WERI-Rb-1 (cell line): ENCODE measurements at regions not wholly inside any gene's neighbourhood (a gene's known extent, or its start where the extent isn't known, plus 50 kb on each side); places are given as distances from the start of the nearest gene placed in this dataset.

Source experiments
- DNase-seq: peaks from one replicate; pipeline ENCODE4 v3.0.0-alpha.2; 2020
- H3K27ac ChIP-seq: fragments of 250-450 bp; sonication (Bioruptor Pico); 2 replicates; pipeline ENCODE4 v1.5.1; 2020; ENCODE audit warnings: mild to moderate bottlenecking, moderate library complexity
- H3K27me3 ChIP-seq: fragments of 250-450 bp; sonication (Bioruptor Pico); 2 replicates; pipeline ENCODE4 v1.5.1; 2021; ENCODE audit warnings: mild to moderate bottlenecking, low read depth, moderate library complexity; ENCODE audit not compliant: insufficient read depth, severe bottlenecking
- H3K36me3 ChIP-seq: fragments of 250-450 bp; sonication (Bioruptor Pico); 2 replicates; pipeline ENCODE4 v1.5.1; 2020; ENCODE audit warnings: mild to moderate bottlenecking, moderate library complexity
- H3K4me3 ChIP-seq: 2 replicates; pipeline ENCODE4 v1.5.1; 2011; ENCODE audit warnings: low read depth, mild to moderate bottlenecking, control low read depth, low read length
- H3K9me3 ChIP-seq: fragments of 250-450 bp; sonication (Bioruptor Pico); 2 replicates; pipeline ENCODE4 v1.5.1; 2021; ENCODE audit warnings: mild to moderate bottlenecking, moderate library complexity; ENCODE audit not compliant: severe bottlenecking
- TF ChIP-seq, protein P1 (sequence below): IDR thresholded peaks from 2 replicates; pipeline ENCODE4 v1.5.1; 2011; ENCODE audit warnings: low read depth, mild to moderate bottlenecking, control low read depth, inconsistent platforms, low read length

DNA sequence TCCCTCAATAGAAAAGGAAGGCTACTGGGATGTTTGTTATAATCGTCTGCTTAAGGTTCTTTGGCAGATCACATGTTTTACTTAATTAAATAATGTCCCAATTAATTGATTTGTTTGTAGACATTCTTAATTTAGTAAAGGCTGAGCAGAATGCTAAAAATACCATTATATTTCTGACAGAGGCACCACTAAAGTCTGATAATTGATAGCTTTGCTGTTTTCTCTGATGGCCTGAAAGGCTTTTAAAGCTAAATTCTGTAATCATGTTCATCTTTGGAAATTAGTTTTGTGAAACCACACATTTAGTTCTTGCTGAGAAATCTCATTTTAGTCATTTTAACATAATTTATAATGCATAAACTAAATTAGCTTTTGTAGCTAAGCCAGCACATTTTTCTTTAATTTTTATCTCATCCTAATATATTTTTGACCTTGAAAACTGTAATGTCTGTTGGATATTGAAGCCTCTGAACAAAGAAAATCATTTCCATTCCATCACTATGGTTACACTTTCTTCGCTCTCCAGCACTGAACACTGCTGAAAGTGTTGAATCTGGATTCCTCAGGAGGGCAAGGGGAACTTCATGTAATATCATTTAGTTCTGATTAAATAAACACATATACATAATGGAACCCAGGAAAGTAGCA is 329.4 kb downstream of the ELAVL2 start:
- TF ChIP-seq, protein P1, sequence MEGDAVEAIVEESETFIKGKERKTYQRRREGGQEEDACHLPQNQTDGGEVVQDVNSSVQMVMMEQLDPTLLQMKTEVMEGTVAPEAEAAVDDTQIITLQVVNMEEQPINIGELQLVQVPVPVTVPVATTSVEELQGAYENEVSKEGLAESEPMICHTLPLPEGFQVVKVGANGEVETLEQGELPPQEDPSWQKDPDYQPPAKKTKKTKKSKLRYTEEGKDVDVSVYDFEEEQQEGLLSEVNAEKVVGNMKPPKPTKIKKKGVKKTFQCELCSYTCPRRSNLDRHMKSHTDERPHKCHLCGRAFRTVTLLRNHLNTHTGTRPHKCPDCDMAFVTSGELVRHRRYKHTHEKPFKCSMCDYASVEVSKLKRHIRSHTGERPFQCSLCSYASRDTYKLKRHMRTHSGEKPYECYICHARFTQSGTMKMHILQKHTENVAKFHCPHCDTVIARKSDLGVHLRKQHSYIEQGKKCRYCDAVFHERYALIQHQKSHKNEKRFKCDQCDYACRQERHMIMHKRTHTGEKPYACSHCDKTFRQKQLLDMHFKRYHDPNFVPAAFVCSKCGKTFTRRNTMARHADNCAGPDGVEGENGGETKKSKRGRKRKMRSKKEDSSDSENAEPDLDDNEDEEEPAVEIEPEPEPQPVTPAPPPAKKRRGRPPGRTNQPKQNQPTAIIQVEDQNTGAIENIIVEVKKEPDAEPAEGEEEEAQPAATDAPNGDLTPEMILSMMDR: no peak
- H3K9me3 ChIP-seq: peaks cover 3% of the 10 kb centered on the region
- H3K36me3 ChIP-seq: no peaks in the 10 kb centered on the region
- no peak for DNase-seq
- H3K4me3 ChIP-seq: no peak overlapping the region
- no peaks in the 10 kb centered on the region for H3K27me3 ChIP-seq
- H3K27ac ChIP-seq: no peak overlapping the region

DNA sequence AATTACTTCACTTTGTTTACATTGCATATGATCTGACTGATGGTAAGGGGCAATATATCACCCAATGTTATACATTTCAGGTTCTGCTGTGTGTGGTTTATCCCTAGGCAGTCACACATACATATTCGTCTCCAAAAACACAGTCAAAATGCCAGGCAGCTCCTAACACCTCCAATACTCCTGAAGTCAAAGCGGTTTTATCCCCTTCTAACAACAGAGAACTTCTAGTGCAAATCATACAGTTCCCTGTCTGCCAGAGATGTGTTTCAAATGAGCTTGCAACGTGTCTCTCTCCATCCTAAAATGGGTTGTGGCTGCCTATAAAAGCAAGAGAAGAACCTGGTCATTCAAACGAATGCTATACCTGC is 328.9 kb downstream of the ELAVL2 start:
- Histone ChIP-seq H3K4me3 (no peak overlapping the region), H3K27me3 (no peaks in the 10 kb centered on the region), H3K9me3 (peaks cover 3% of the 10 kb centered on the region), H3K36me3 (no peaks in the 10 kb centered on the region), H3K27ac (no peak overlapping the region)
- no peak for DNase-seq
- TF ChIP-seq, protein P1: no peak

DNA sequence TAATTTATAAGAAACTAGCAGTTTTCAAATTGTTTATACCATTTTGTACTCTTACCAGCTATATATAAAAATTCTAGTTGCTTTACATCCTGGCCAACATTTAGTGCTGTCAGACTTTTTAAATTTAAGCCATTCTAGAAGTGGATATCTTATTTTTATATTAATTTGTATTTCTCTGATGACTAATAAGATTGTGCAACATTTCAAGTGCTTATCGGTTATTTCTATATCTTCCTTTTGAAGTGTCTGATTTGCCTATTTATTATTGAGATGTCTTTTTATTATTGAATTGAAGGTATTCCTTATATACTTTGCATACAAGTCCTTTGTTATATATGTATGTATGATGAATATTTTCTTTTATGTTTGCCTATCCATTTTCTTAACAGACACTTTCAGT is 324.0 kb downstream of the ELAVL2 start:
- peaks cover 3% of the 10 kb centered on the region for H3K9me3 ChIP-seq
- H3K36me3 ChIP-seq: no peaks in the 10 kb centered on the region
- TF ChIP-seq, protein P1: no peak
- no peak overlapping the region for H3K4me3 ChIP-seq
- no peak for DNase-seq
- no peaks in the 10 kb centered on the region for H3K27me3 ChIP-seq
- no peak overlapping the region for H3K27ac ChIP-seq

DNA sequence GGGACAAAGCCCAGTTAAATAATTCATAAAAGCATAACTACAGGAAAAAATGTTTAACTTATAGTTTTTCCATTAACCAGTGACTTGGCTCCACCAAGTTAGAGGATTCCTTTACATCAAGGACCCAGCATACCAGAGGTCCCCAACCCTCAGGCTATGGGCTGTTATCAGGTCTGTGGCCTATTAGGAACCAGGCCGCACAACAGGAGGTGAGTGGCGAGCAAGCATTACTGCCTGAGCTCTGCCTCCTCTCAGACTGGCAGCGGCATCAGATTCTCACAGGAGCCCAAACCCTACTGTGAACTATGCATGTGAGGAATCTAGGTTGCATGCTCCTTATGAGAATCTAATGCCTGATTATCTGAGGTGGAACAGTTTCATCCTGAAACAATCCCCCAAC is 303.1 kb downstream of the ELAVL2 start:
- H3K27me3 ChIP-seq: no peaks in the 10 kb centered on the region
- H3K36me3 ChIP-seq: no peaks in the 10 kb centered on the region
- H3K27ac ChIP-seq: no peak overlapping the region
- H3K4me3 ChIP-seq: no peak overlapping the region
- H3K9me3 ChIP-seq: peaks cover 4% of the 10 kb centered on the region
- TF ChIP-seq, protein P1: no peak
- DNase-seq: no peak

DNA sequence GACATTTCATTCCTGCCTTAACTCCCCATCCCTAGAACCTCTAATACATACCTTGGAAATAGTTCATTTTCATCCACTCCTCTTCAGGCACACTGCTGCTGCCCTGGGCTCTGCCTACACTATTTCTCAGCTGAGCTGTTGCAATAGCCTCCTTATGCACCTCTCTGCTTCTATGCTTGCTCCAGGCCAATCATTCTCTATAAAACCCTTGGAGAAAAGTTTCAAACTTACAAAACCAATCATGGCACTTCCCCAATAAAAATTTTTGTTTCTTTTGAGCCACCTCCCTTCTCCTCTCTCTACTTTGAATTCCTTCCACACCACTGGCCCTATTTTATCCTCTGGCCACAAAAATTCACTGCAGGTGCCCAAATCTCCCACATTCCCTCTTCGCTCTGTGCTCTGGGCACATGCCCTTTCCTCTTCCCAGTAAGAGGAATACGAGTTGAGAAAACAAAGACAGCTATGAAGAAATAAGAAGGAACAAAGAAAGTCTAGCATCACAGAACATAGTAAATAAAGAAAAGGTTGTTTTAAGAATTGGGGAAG is 301.4 kb downstream of the ELAVL2 start:
- H3K9me3 ChIP-seq: peaks cover 4% of the 10 kb centered on the region
- no peaks in the 10 kb centered on the region for H3K27me3 ChIP-seq
- H3K36me3 ChIP-seq: no peaks in the 10 kb centered on the region
- DNase-seq: no peak
- no peak overlapping the region for H3K27ac ChIP-seq
- no peak overlapping the region for H3K4me3 ChIP-seq
- TF ChIP-seq, protein P1: no peak

DNA sequence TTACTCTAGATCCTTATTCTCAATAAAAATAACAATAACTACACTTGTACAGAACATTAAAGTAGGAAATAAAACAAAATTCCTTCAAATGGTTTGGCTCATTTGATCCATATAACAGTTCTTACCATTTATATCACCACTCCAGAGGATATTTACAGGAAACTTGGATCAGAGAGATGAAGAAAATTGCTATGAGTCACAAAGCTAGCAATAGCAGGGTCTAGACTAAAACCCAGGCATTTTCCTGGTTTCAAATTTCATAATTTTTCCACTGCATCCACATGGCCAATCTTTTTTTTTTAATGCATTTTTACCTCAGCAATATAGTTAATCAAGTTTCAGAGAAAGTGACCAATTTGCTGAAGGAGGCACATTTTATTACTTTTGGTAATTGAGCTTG is 299.2 kb downstream of the ELAVL2 start:
- Histone ChIP-seq H3K27ac (no peak overlapping the region), H3K36me3 (no peaks in the 10 kb centered on the region), H3K9me3 (no peaks in the 10 kb centered on the region), H3K27me3 (no peaks in the 10 kb centered on the region), H3K4me3 (no peak overlapping the region)
- DNase-seq: no peak
- TF ChIP-seq, protein P1: no peak
